Activated naive CD4-positive, alpha-beta T cell treated with anti-CD3 and anti-CD28 coated beads, Interleukin-2, amount 50 U/mL, for 72 hours (primary cell): ENCODE measurements at regions not wholly inside any gene's neighbourhood (a gene's known extent, or its start where the extent isn't known, plus 50 kb on each side); places are given as distances from the start of the nearest gene placed in this dataset.
A peak's percentile ranks its signal among the peaks of the same experiment; 100 is the strongest.

Experiments
- ATAC-seq, 2 donors: fragments of 150-1000 bp; cut with Tn5 transposase; 2 replicates each; pipeline ENCODE4 v1.10.0; 2021; ENCODE audit warnings: mild to moderate bottlenecking in 2 of 2, moderate library complexity in 2 of 2
- DNase-seq, 2 donors: peaks; one replicate each; pipeline ENCODE4 v3.0.0; 2021 to 2022; ENCODE audit warnings: low spot score in 2 of 2
- H3K27ac Mint-ChIP-seq, 2 donors: one replicate each; pipeline ENCODE4 v1.8.0; 2022; ENCODE audit warnings: mild to moderate bottlenecking in 2 of 2, mixed read lengths in 2 of 2
- H3K36me3 Mint-ChIP-seq, 2 donors: one replicate each; pipeline ENCODE4 v1.8.0; 2022; ENCODE audit warnings: mixed read lengths in 2 of 2
- H3K9me3 Mint-ChIP-seq, 2 donors: one replicate each; pipeline ENCODE4 v1.8.0; 2022; ENCODE audit warnings: mixed read lengths in 2 of 2

GRCh38 chr13:33978653-33979052, 160.7 kb downstream of the RFC3 start:
- ATAC-seq = no peak
- Mint-ChIP-seq H3K9me3 (peaks cover 0 to 4% of the 10 kb centered on the region in 2 donors), H3K36me3 (no peaks in the 10 kb centered on the region), H3K27ac (no peak overlapping the region)
- no peak for DNase-seq

GRCh38 chr13:33992881-33993336, 175.0 kb downstream of the RFC3 start:
- no peaks in the 10 kb centered on the region for H3K36me3 Mint-ChIP-seq
- DNase-seq = no peak
- H3K27ac Mint-ChIP-seq = no peak overlapping the region
- peaks cover 3 to 10% of the 10 kb centered on the region in 2 donors for H3K9me3 Mint-ChIP-seq
- ATAC-seq = no peak

GRCh38 chr13:33994198-33994597, 176.2 kb downstream of the RFC3 start:
- ATAC-seq (no peak), DNase-seq (no peak)
- H3K9me3 Mint-ChIP-seq = peaks cover 3 to 10% of the 10 kb centered on the region in 2 donors
- H3K27ac Mint-ChIP-seq = no peak overlapping the region
- no peaks in the 10 kb centered on the region for H3K36me3 Mint-ChIP-seq

- DNase-seq (no peak), ATAC-seq (no peak)
- peaks cover 3 to 10% of the 10 kb centered on the region in 2 donors for H3K9me3 Mint-ChIP-seq
- H3K36me3 Mint-ChIP-seq = no peaks in the 10 kb centered on the region
- H3K27ac Mint-ChIP-seq = no peak overlapping the region
These were observed 177.0 kb downstream of the RFC3 start for GRCh38 chr13:33994826-33995502.

GRCh38 chr13:33996636-33997035, 178.7 kb downstream of the RFC3 start:
- H3K27ac Mint-ChIP-seq = no peak overlapping the region
- DNase-seq (no peak), ATAC-seq (no peak)
- H3K36me3 Mint-ChIP-seq = no peaks in the 10 kb centered on the region
- peaks cover 0 to 5% of the 10 kb centered on the region in 2 donors for H3K9me3 Mint-ChIP-seq

- Mint-ChIP-seq H3K36me3 (no peaks in the 10 kb centered on the region), H3K9me3 (peaks cover 0 to 5% of the 10 kb centered on the region in 2 donors), H3K27ac (no peak overlapping the region)
- no peak for ATAC-seq
- DNase-seq = no peak
These were observed 179.6 kb downstream of the RFC3 start for GRCh38 chr13:33997574-33997973.

GRCh38 chr13:33999811-34000605, 182.1 kb downstream of the RFC3 start:
- DNase-seq (no peak), ATAC-seq (no peak)
- Mint-ChIP-seq H3K9me3 (no peaks in the 10 kb centered on the region), H3K36me3 (no peaks in the 10 kb centered on the region), H3K27ac (no peak overlapping the region)

GRCh38 chr13:34000955-34001354, 183.0 kb downstream of the RFC3 start:
- H3K27ac Mint-ChIP-seq = no peak overlapping the region
- H3K9me3 Mint-ChIP-seq = no peaks in the 10 kb centered on the region
- no peak for ATAC-seq
- H3K36me3 Mint-ChIP-seq = no peaks in the 10 kb centered on the region
- no peak for DNase-seq

- DNase-seq (no peak), ATAC-seq (no peak)
- no peaks in the 10 kb centered on the region for H3K36me3 Mint-ChIP-seq
- H3K9me3 Mint-ChIP-seq = no peaks in the 10 kb centered on the region
- H3K27ac Mint-ChIP-seq = no peak overlapping the region
These were observed 183.4 kb downstream of the RFC3 start for GRCh38 chr13:34001389-34001788.

- ATAC-seq = no peak
- no peaks in the 10 kb centered on the region for H3K9me3 Mint-ChIP-seq
- no peak overlapping the region for H3K27ac Mint-ChIP-seq
- H3K36me3 Mint-ChIP-seq = no peaks in the 10 kb centered on the region
- DNase-seq = no peak
These were observed 184.2 kb downstream of the RFC3 start for GRCh38 chr13:34002141-34002540.

GRCh38 chr13:34002924-34003323, 185.0 kb downstream of the RFC3 start:
- Mint-ChIP-seq H3K27ac (no peak overlapping the region), H3K9me3 (no peaks in the 10 kb centered on the region), H3K36me3 (no peaks in the 10 kb centered on the region)
- DNase-seq = no peak
- ATAC-seq = no peak

- DNase-seq (no peak), ATAC-seq (no peak)
- Mint-ChIP-seq H3K9me3 (no peaks in the 10 kb centered on the region), H3K27ac (peak overlapping the region in 1 of 2 donors; percentile 36), H3K36me3 (no peaks in the 10 kb centered on the region)
These were observed 185.7 kb downstream of the RFC3 start for GRCh38 chr13:34003656-34004055.

- no peaks in the 10 kb centered on the region for H3K9me3 Mint-ChIP-seq
- DNase-seq = no peak
- no peak overlapping the region for H3K27ac Mint-ChIP-seq
- ATAC-seq = no peak
- H3K36me3 Mint-ChIP-seq = no peaks in the 10 kb centered on the region
These were observed 186.7 kb downstream of the RFC3 start for GRCh38 chr13:34004676-34005075.

GRCh38 chr13:34006011-34006410, 188.1 kb downstream of the RFC3 start:
- no peaks in the 10 kb centered on the region for H3K9me3 Mint-ChIP-seq
- no peak for ATAC-seq
- no peak for DNase-seq
- no peak overlapping the region for H3K27ac Mint-ChIP-seq
- H3K36me3 Mint-ChIP-seq = no peaks in the 10 kb centered on the region

GRCh38 chr13:34011552-34012085, 193.7 kb downstream of the RFC3 start:
- ATAC-seq (no peak), DNase-seq (no peak)
- Mint-ChIP-seq H3K9me3 (no peaks in the 10 kb centered on the region), H3K36me3 (no peaks in the 10 kb centered on the region), H3K27ac (no peak overlapping the region)

- Mint-ChIP-seq H3K9me3 (no peaks in the 10 kb centered on the region), H3K27ac (no peak overlapping the region)
These were observed 194.4 kb downstream of the RFC3 start for GRCh38 chr13:34012382-34012781.

GRCh38 chr13:34013061-34013460, 195.1 kb downstream of the RFC3 start:
- no peaks in the 10 kb centered on the region for H3K9me3 Mint-ChIP-seq
- ATAC-seq = no peak
- no peaks in the 10 kb centered on the region for H3K36me3 Mint-ChIP-seq
- no peak for DNase-seq
- no peak overlapping the region for H3K27ac Mint-ChIP-seq

More at GRCh38 chr13:34012382-34012781, 194.4 kb downstream of the RFC3 start:
- no peak for DNase-seq
- no peak for ATAC-seq
- no peaks in the 10 kb centered on the region for H3K36me3 Mint-ChIP-seq
